ENCODE measurements at regions not wholly inside any gene's neighbourhood (a gene's known extent, or its start where the extent isn't known, plus 50 kb on each side); places are given as distances from the start of the nearest gene placed in this dataset.

DNA sequence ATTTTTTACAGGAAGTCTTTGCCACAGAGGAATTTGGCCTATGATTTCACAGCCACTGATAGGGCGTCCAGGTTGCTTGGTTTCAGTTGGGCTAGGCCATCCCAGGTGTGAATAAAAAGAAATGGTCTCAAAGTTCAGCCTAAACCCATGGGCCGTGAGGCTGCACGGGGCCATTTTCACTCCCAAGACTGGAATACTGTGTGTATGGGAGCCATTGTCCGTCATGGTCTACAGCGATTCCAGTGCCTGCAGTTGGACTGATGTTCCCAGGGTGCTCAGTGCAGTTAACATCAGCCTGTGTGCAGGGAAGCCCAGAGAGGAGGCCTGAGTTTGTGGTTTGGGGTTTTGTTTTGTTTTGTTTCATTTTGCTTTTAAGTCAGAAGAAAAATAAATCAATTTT, 133.2 kb downstream of the ADSS2 start:
- TF ChIP-seq BHLHE40 (IDR thresholded peaks at IDR 0.05; ENCODE audit: borderline replicate concordance) (no peak), ELF4 (IDR thresholded peaks at IDR 0.05) (no peak), HDGF (IDR thresholded peaks at IDR 0.05; ENCODE audit: borderline replicate concordance) (no peak), FOXM1 (IDR thresholded peaks at IDR 0.05; ENCODE audit: borderline replicate concordance) (no peak), ARNT (IDR thresholded peaks at IDR 0.05) (no peak), CTBP1 (IDR thresholded peaks at IDR 0.05; ENCODE audit: borderline replicate concordance) (no peak), NFRKB (IDR thresholded peaks at IDR 0.05) (no peak), TARDBP (IDR thresholded peaks at IDR 0.05) (no peak)
